ENCODE measurements at regions not wholly inside any gene's neighbourhood (a gene's known extent, or its start where the extent isn't known, plus 50 kb on each side); places are given as distances from the start of the nearest gene placed in this dataset.
"Not testable (repeated sequence)": the region's sequence is repeated elsewhere in the genome, so short reads cannot be mapped to it uniquely, and the experiment has no call there.

DNA sequence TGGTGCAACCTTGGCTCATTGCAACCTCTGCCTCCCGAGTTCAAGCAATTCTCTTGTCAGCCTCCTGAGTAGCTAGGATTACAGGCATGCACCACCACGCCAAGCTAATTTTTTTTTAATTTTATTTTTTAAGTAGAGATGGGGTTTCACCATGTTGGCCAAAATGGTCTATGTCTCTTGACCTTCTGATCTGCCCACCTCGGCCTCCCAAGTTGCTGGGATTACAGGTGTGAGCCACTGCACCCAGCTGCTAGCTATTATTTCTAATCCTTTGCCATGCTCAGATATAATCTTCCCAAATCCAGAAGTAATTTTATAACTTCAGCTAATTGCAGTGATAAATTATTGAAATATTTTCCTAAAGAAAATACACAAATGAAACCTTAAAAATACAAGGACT is 305.1 kb upstream of the OR11H12 start:
- H3K9me3 ChIP-seq; ATAC-seq (ENCODE audit: low FRiP score in 2 of 2); H3K4me1 ChIP-seq; DNase-seq; H3K27me3 ChIP-seq; H3K27ac ChIP-seq; H3K36me3 ChIP-seq; H3K4me3 ChIP-seq: not testable (repeated sequence)
- WGBS, 2 donors: 76 to 90% methylated on average over 2 to 3 of the region's 3 CpGs

GRCh38 chr14:18332366-18333035 is 268.4 kb upstream of the OR11H12 start:
- H3K36me3 ChIP-seq; H3K27ac ChIP-seq; ATAC-seq (ENCODE audit: low FRiP score in 2 of 2); H3K27me3 ChIP-seq; H3K4me3 ChIP-seq; H3K9me3 ChIP-seq; H3K4me1 ChIP-seq: not testable (repeated sequence)
- 34 to 100% methylated on average over 2 to 5 of the region's 30 CpGs for WGBS, 2 donors
- DNase-seq: peak in 1 of 2 donors; percentile 46

- not testable (repeated sequence) for ATAC-seq (ENCODE audit: low FRiP score in 2 of 2); H3K9me3 ChIP-seq; H3K4me1 ChIP-seq; H3K4me3 ChIP-seq; H3K27ac ChIP-seq; H3K36me3 ChIP-seq; H3K27me3 ChIP-seq
- peak in 1 of 2 donors; percentile 78 for DNase-seq
- WGBS, 2 donors: 92 to 93% methylated on average over 8 to 15 of the region's 25 CpGs
Observed at GRCh38 chr14:18333316-18333715, 267.6 kb upstream of the OR11H12 start.

DNA sequence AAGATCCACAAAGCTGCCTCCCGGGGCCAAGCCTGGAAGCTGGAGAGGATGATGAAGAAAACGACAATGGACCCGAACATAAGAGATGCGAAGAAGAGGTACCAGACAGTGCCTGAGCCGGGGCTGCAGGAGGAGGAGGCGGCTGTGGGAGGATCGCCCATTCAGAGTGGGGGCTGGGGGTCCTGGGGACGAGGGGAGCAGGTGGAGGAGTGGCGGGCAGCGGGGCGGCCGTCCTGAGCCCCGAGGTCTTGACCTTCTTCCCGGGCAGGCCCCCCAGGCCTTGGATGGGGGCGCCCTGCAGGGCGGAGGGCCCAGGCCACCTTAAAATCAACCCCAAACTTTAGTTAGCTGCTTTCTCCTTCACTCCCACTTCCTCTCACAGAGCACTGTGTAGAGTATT is 267.1 kb upstream of the OR11H12 start:
- H3K36me3 ChIP-seq; H3K4me3 ChIP-seq; H3K27ac ChIP-seq; H3K27me3 ChIP-seq; H3K4me1 ChIP-seq; ATAC-seq (ENCODE audit: low FRiP score in 2 of 2); H3K9me3 ChIP-seq: not testable (repeated sequence)
- no CpG with 5 or more reads among the region's 16 CpGs for WGBS, 2 donors
- DNase-seq: peak in 1 of 2 donors; percentile 70

Measured in upper lobe of left lung (tissue), 6 donors.